ENCODE measurements at regions not wholly inside any gene's neighbourhood (a gene's known extent, or its start where the extent isn't known, plus 50 kb on each side); places are given as distances from the start of the nearest gene placed in this dataset. TPM values are rescaled to one million over a fixed set of nuclear protein-coding genes. Genes with fewer than 3 reads are reported as not detected.
"Not testable (repeated sequence)": the region's sequence is repeated elsewhere in the genome, so short reads cannot be mapped to it uniquely, and the experiment has no call there.

DNA sequence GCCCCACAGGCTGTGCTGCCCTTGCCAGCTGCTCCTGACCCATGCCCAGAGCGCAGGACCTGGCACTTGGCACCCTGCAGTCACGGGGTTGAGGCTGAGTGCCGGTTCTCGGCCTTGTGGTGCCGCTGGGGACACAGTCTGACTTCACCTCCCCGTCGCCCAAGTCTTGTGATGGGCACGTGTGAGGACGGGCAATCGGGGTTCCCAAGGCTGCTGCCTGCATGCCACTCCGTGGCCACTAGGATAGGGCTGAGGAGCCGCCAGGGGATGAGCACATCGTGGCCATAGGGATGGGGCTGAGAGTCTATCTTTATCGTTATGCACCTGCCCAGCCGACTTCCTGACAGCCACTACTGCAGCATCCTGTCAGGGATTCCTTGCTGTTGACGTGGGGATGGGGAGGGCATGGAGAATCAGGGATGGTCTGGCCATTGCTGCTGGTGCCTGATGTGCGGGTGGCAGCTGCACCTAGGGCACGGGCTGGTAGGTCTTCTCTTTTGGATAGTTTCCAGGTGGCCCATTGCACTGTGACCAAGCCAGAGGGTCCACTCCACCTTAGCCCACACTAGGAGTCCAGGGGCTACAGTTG lies 243.5 kb downstream of the FOXD4L6 start:
- BruUV-seq (replicated peaks); CTCF ChIA-PET; H3K4me3 Mint-ChIP-seq (ENCODE audit: low read depth, unreplicated experiment); intact Hi-C loops (cut with micrococcal nuclease; ENCODE audit: unreplicated experiment); H3K4me1 Mint-ChIP-seq (ENCODE audit: low read depth, unreplicated experiment); H3K27ac Mint-ChIP-seq (ENCODE audit: unreplicated experiment); H3K36me3 Mint-ChIP-seq (ENCODE audit: insufficient read depth, unreplicated experiment); DNase-seq; H3K27me3 Mint-ChIP-seq (ENCODE audit: unreplicated experiment): not testable (repeated sequence)
- peaks cover 15% of the 10 kb centered on the region for H3K9me3 Mint-ChIP-seq (ENCODE audit: low read depth, unreplicated experiment)

DNA sequence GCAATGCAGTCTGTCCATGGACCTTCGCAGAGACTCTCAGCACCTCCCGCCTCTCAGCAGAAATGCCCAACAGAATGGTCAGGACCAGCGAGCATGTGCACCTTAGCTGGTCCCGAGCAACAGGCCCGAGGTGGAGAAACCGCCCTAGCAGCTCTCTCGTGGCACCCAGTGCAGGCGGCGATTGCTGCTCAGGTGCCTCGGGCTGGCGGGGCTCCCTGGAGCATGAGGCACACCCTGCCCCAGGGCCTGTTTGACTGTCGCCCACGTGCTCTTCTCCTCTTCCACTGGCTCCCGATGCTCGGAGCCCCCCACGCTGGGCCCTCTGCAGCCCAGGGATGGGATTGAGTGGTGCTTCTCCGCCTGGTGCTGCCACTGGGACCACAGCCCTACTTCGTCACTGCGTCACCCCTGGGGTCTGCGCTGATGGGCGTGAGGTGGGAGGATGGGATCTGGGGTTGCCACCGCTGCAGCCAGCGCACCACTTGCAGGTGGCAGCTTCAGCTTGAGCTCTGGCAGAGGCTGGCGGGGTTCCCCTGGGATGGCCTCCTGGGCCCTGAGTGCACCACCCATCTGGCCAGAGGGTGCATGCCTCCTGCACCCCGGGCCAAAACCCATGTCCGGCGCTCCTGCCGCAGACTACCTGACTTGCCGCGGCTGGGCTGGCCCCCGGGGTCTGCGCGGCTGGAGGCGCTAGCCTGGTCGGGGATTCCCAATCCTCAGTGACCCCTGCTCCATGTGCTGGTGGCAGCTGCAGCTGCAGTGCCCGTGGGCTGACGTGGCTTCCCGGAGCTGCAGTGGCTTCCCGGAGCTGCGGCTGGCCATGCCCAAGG lies 244.2 kb downstream of the FOXD4L6 start:
- intact Hi-C loops (cut with micrococcal nuclease; ENCODE audit: unreplicated experiment): no loop called here
- no peaks in the 10 kb centered on the region for H3K4me1 Mint-ChIP-seq (ENCODE audit: low read depth, unreplicated experiment)
- no peaks in the 10 kb centered on the region for H3K36me3 Mint-ChIP-seq (ENCODE audit: insufficient read depth, unreplicated experiment)
- H3K27ac Mint-ChIP-seq (ENCODE audit: unreplicated experiment): no peak overlapping the region
- TF ChIP-seq, protein P1, sequence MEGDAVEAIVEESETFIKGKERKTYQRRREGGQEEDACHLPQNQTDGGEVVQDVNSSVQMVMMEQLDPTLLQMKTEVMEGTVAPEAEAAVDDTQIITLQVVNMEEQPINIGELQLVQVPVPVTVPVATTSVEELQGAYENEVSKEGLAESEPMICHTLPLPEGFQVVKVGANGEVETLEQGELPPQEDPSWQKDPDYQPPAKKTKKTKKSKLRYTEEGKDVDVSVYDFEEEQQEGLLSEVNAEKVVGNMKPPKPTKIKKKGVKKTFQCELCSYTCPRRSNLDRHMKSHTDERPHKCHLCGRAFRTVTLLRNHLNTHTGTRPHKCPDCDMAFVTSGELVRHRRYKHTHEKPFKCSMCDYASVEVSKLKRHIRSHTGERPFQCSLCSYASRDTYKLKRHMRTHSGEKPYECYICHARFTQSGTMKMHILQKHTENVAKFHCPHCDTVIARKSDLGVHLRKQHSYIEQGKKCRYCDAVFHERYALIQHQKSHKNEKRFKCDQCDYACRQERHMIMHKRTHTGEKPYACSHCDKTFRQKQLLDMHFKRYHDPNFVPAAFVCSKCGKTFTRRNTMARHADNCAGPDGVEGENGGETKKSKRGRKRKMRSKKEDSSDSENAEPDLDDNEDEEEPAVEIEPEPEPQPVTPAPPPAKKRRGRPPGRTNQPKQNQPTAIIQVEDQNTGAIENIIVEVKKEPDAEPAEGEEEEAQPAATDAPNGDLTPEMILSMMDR (IDR thresholded peaks at IDR 0.05; ENCODE audit: unreplicated experiment): no peak
- BruUV-seq (replicated peaks): no TSS peak
- no peak overlapping the region for H3K4me3 Mint-ChIP-seq (ENCODE audit: low read depth, unreplicated experiment)
- DNase-seq: no peak
- CTCF ChIA-PET: no interaction called here
- H3K9me3 Mint-ChIP-seq (ENCODE audit: low read depth, unreplicated experiment): peaks cover 17% of the 10 kb centered on the region
- H3K27me3 Mint-ChIP-seq (ENCODE audit: unreplicated experiment): no peaks in the 10 kb centered on the region

- H3K27me3 Mint-ChIP-seq (ENCODE audit: unreplicated experiment); H3K4me1 Mint-ChIP-seq (ENCODE audit: low read depth, unreplicated experiment); H3K27ac Mint-ChIP-seq (ENCODE audit: unreplicated experiment); H3K36me3 Mint-ChIP-seq (ENCODE audit: insufficient read depth, unreplicated experiment); H3K4me3 Mint-ChIP-seq (ENCODE audit: low read depth, unreplicated experiment); BruUV-seq (replicated peaks); DNase-seq; intact Hi-C loops (cut with micrococcal nuclease; ENCODE audit: unreplicated experiment); CTCF ChIA-PET: not testable (repeated sequence)
- peaks cover 17% of the 10 kb centered on the region for H3K9me3 Mint-ChIP-seq (ENCODE audit: low read depth, unreplicated experiment)
Measured at GRCh38 chr9:40883423-40884071, 244.9 kb downstream of the FOXD4L6 start.

GRCh38 chr9:40873753-40874295 lies 254.7 kb downstream of the FOXD4L6 start:
- H3K36me3 Mint-ChIP-seq (ENCODE audit: insufficient read depth, unreplicated experiment); H3K4me3 Mint-ChIP-seq (ENCODE audit: low read depth, unreplicated experiment); H3K27ac Mint-ChIP-seq (ENCODE audit: unreplicated experiment); DNase-seq; CTCF ChIA-PET; intact Hi-C loops (cut with micrococcal nuclease; ENCODE audit: unreplicated experiment); H3K27me3 Mint-ChIP-seq (ENCODE audit: unreplicated experiment); BruUV-seq (replicated peaks); H3K4me1 Mint-ChIP-seq (ENCODE audit: low read depth, unreplicated experiment): not testable (repeated sequence)
- H3K9me3 Mint-ChIP-seq (ENCODE audit: low read depth, unreplicated experiment): peaks cover 16% of the 10 kb centered on the region

DNA sequence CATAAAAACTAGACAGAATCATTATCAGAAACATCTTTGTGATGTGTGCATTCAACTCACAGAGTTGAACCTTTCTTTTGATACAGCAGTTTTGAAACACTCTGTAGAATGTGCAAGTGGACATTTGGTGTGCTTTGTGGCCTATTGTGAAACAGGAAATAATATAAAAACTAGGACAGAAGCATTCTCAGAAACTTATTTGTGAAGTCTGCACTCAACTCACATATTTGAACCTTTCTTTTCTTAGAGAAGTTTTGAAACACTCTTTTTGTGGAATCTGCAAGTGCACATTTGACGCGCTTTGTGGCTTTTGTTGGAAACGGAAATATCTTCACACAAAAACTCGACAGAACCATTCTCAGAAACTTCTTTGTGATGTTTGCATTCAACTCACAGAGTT lies 260.0 kb downstream of the FOXD4L6 start:
- H3K9me3 Mint-ChIP-seq (ENCODE audit: low read depth, unreplicated experiment): peaks cover 11% of the 10 kb centered on the region
- H3K4me3 Mint-ChIP-seq (ENCODE audit: low read depth, unreplicated experiment); H3K27ac Mint-ChIP-seq (ENCODE audit: unreplicated experiment); CTCF ChIA-PET; intact Hi-C loops (cut with micrococcal nuclease; ENCODE audit: unreplicated experiment); H3K4me1 Mint-ChIP-seq (ENCODE audit: low read depth, unreplicated experiment); H3K27me3 Mint-ChIP-seq (ENCODE audit: unreplicated experiment); DNase-seq; H3K36me3 Mint-ChIP-seq (ENCODE audit: insufficient read depth, unreplicated experiment); BruUV-seq (replicated peaks): not testable (repeated sequence)

Small RNA genes in the stretch of these regions (microRNA-seq; reads per million reads assigned to microRNA genes)
- not detected for gene MIR1299
